HFFc6 (cell line): ENCODE measurements at regions not wholly inside any gene's neighbourhood (a gene's known extent, or its start where the extent isn't known, plus 50 kb on each side); places are given as distances from the start of the nearest gene placed in this dataset.

Experiments
- DNase-seq: peaks from one replicate; pipeline ENCODE4 v3.0.0-alpha.2; 2018
- H3K27ac Mint-ChIP-seq: 2 replicates; pipeline ENCODE4 v1.8.0; 2020; ENCODE audit warnings: mild to moderate bottlenecking, mixed read lengths
- H3K27me3 Mint-ChIP-seq: 2 replicates; pipeline ENCODE4 v1.8.0; 2021; ENCODE audit warnings: mild to moderate bottlenecking, moderate library complexity, mixed read lengths; ENCODE audit not compliant: insufficient read depth
- H3K36me3 Mint-ChIP-seq: 2 replicates; pipeline ENCODE4 v1.8.0; 2021; ENCODE audit warnings: low read depth, mixed read lengths
- H3K4me1 Mint-ChIP-seq: 2 replicates; pipeline ENCODE4 v1.8.0; 2020; ENCODE audit warnings: low read depth, mixed read lengths
- H3K4me3 Mint-ChIP-seq: 2 replicates; pipeline ENCODE4 v1.8.0; 2020; ENCODE audit warnings: mild to moderate bottlenecking, moderate library complexity, mixed read lengths
- H3K9me3 Mint-ChIP-seq: 2 replicates; pipeline ENCODE4 v1.8.0; 2020; ENCODE audit warnings: mild to moderate bottlenecking, mixed read lengths
- CTCF ChIP-seq: fragments of 200-600 bp; sonication (generic); IDR thresholded peaks from 2 replicates; pipeline ENCODE4 v1.5.0; 2021; ENCODE audit warnings: antibody characterized with exemption, mild to moderate bottlenecking

- peak overlapping the region; percentile 73 for H3K27ac Mint-ChIP-seq
- DNase-seq = no peak
- no peaks in the 10 kb centered on the region for H3K9me3 Mint-ChIP-seq
- peak overlapping the region; percentile 24 for H3K4me3 Mint-ChIP-seq
- no peaks in the 10 kb centered on the region for H3K27me3 Mint-ChIP-seq
- TF ChIP-seq CTCF = no peak
- H3K4me1 Mint-ChIP-seq = peaks cover 36% of the 10 kb centered on the region
- peaks cover 4% of the 10 kb centered on the region; the same call in 1 of the 2 replicates for H3K36me3 Mint-ChIP-seq
Observed at GRCh38 chr2:145617420-145617819, 1097.5 kb upstream of the ZEB2 start.

GRCh38 chr2:145615626-145616025 lies 1095.7 kb upstream of the ZEB2 start:
- H3K4me1 Mint-ChIP-seq = peaks cover 30% of the 10 kb centered on the region
- no peaks in the 10 kb centered on the region for H3K27me3 Mint-ChIP-seq
- H3K9me3 Mint-ChIP-seq = no peaks in the 10 kb centered on the region
- peaks cover 4% of the 10 kb centered on the region; the same call in 1 of the 2 replicates for H3K36me3 Mint-ChIP-seq
- no peak for TF ChIP-seq CTCF
- H3K27ac Mint-ChIP-seq = no peak overlapping the region
- DNase-seq = no peak
- no peak overlapping the region for H3K4me3 Mint-ChIP-seq

GRCh38 chr2:145609951-145610350 lies 1090.0 kb upstream of the ZEB2 start:
- TF ChIP-seq CTCF = no peak
- no peak overlapping the region for H3K27ac Mint-ChIP-seq
- H3K9me3 Mint-ChIP-seq = no peaks in the 10 kb centered on the region
- DNase-seq = no peak
- no peak overlapping the region for H3K4me3 Mint-ChIP-seq
- H3K36me3 Mint-ChIP-seq = no peaks in the 10 kb centered on the region; the same call in 1 of the 2 replicates
- H3K4me1 Mint-ChIP-seq = no peaks in the 10 kb centered on the region
- no peaks in the 10 kb centered on the region for H3K27me3 Mint-ChIP-seq

GRCh38 chr2:145601361-145601925 lies 1081.5 kb upstream of the ZEB2 start:
- H3K27ac Mint-ChIP-seq = no peak overlapping the region
- DNase-seq = no peak
- peaks cover 59% of the 10 kb centered on the region for H3K4me1 Mint-ChIP-seq
- H3K4me3 Mint-ChIP-seq = no peak overlapping the region
- H3K36me3 Mint-ChIP-seq = peaks cover 4% of the 10 kb centered on the region; the same call in 1 of the 2 replicates
- H3K9me3 Mint-ChIP-seq = no peaks in the 10 kb centered on the region
- no peaks in the 10 kb centered on the region for H3K27me3 Mint-ChIP-seq
- no peak for TF ChIP-seq CTCF

- DNase-seq = no peak
- Mint-ChIP-seq H3K27ac (no peak overlapping the region), H3K36me3 (peaks cover 4% of the 10 kb centered on the region; the same call in 1 of the 2 replicates), H3K4me1 (peaks cover 65% of the 10 kb centered on the region), H3K27me3 (no peaks in the 10 kb centered on the region), H3K9me3 (no peaks in the 10 kb centered on the region), H3K4me3 (no peak overlapping the region)
- TF ChIP-seq CTCF = no peak
Observed at GRCh38 chr2:145600811-145601210, 1080.9 kb upstream of the ZEB2 start.

- DNase-seq = peak; percentile 34
- H3K4me3 Mint-ChIP-seq = no peak overlapping the region
- peak overlapping the region; percentile 69 for H3K27ac Mint-ChIP-seq
- H3K4me1 Mint-ChIP-seq = peaks cover 76% of the 10 kb centered on the region
- no peak for TF ChIP-seq CTCF
- H3K9me3 Mint-ChIP-seq = no peaks in the 10 kb centered on the region
- H3K27me3 Mint-ChIP-seq = no peaks in the 10 kb centered on the region
- H3K36me3 Mint-ChIP-seq = peaks cover 4% of the 10 kb centered on the region; the same call in 1 of the 2 replicates
Observed at GRCh38 chr2:145599756-145600155, 1079.8 kb upstream of the ZEB2 start.
